ENCODE measurements at regions not wholly inside any gene's neighbourhood (a gene's known extent, or its start where the extent isn't known, plus 50 kb on each side); places are given as distances from the start of the nearest gene placed in this dataset.

DNA sequence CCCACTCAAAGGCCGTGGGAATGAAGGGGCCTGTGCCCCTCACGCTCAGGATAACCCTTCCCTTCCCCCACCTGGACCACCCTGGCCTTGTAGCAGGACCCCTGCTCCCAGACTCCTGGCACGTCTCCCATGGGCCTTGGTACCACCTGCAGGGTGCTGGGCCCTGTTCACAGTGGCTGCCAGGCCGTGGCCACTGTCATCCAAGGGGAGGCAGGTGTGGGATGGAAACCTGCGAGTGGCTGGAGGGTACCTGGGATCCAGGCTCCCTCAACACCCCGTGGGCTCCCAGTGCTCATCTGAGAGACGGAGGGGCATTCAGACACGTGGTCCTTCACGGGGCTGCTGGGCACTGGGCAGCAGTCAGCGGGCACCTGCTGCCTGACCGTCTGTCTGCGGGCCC lies 75.6 kb upstream of the CIBAR2 start:
- no peak overlapping the region for H3K4me3 ChIP-seq (ENCODE audit: low read length)
- no peak overlapping the region for H3K27ac ChIP-seq (ENCODE audit: low read depth, low read length)
- no peak overlapping the region for H3K4me2 ChIP-seq (ENCODE audit: low read length)
- H4K20me1 ChIP-seq (ENCODE audit: control insufficient read depth, insufficient read depth, low read depth, low read length), result no peaks in the 10 kb centered on the region
- H3K36me3 ChIP-seq (ENCODE audit: control insufficient read depth, low read length), result no peaks in the 10 kb centered on the region
- TF ChIP-seq EZH2phosphoT487 (IDR thresholded peaks at IDR 0.05; ENCODE audit: borderline replicate concordance, low read length), result no peak
- TF ChIP-seq, protein P1, sequence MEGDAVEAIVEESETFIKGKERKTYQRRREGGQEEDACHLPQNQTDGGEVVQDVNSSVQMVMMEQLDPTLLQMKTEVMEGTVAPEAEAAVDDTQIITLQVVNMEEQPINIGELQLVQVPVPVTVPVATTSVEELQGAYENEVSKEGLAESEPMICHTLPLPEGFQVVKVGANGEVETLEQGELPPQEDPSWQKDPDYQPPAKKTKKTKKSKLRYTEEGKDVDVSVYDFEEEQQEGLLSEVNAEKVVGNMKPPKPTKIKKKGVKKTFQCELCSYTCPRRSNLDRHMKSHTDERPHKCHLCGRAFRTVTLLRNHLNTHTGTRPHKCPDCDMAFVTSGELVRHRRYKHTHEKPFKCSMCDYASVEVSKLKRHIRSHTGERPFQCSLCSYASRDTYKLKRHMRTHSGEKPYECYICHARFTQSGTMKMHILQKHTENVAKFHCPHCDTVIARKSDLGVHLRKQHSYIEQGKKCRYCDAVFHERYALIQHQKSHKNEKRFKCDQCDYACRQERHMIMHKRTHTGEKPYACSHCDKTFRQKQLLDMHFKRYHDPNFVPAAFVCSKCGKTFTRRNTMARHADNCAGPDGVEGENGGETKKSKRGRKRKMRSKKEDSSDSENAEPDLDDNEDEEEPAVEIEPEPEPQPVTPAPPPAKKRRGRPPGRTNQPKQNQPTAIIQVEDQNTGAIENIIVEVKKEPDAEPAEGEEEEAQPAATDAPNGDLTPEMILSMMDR (IDR thresholded peaks at IDR 0.05; ENCODE audit: low read depth, low read length, poor library complexity, severe bottlenecking), result no peak
- peaks cover 6% of the 10 kb centered on the region for H3K27me3 ChIP-seq (ENCODE audit: control insufficient read depth, low read length)
- H3K79me2 ChIP-seq (ENCODE audit: control insufficient read depth, low read length), result no peaks in the 10 kb centered on the region
- no peaks in the 10 kb centered on the region for H3F3A ChIP-seq (ENCODE audit: control insufficient read depth, insufficient read depth)
- H3K4me1 ChIP-seq (ENCODE audit: control insufficient read depth, low read length), result no peaks in the 10 kb centered on the region
- peaks cover 2% of the 10 kb centered on the region; the same call in 1 of the 2 replicates for H3K9me3 ChIP-seq (ENCODE audit: control insufficient read depth, insufficient read depth, low read length)
- no peaks in the 10 kb centered on the region for H3K9me2 ChIP-seq (replicated peaks; ENCODE audit: control insufficient read depth, low read length)

DNA sequence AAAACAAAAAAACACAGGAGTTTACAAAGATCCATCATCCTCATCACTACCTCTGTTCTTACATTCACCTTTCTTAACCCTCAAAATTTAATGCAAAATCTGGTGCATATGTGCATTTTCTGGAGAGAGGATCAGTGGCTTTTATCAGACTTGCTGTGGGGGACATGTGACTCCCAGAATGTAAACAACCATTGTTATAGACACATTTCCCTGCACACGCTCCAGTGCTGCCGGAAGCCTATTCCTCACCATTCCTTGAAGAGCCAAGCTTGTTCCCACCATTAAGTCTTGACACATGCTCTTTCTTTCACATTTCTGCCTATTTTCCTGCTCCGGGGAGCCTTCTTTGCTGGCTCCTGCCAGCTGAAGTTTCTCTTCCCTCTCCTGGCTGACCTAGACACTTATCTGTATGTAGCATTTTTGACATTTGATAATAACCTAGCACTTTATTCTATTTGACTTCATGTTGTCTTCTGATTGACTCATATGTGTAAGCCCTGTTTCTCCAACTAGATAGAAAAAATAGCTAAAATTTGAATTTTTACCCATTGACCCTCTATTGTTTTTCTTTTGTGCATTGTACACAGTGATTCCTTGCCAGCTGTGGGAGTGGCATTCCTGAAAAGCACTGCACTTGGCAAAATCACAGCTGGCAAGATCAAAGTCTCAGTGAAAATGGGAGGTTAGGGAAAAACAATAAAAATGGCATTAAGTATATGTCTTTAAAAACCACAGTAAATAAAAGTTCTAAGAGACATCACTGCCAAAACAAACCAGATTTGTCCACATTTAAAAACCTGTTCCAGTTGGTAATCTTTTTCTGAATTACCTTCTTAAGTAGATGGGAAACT lies 76.8 kb upstream of the CIBAR2 start:
- Histone ChIP-seq H3K27ac (ENCODE audit: low read depth, low read length) (no peak overlapping the region), H4K20me1 (ENCODE audit: control insufficient read depth, insufficient read depth, low read depth, low read length) (no peaks in the 10 kb centered on the region), H3K4me1 (ENCODE audit: control insufficient read depth, low read length) (no peaks in the 10 kb centered on the region), H3K4me2 (ENCODE audit: low read length) (no peak overlapping the region), H3K9me2 (replicated peaks; ENCODE audit: control insufficient read depth, low read length) (no peaks in the 10 kb centered on the region), H3K27me3 (ENCODE audit: control insufficient read depth, low read length) (peaks cover 6% of the 10 kb centered on the region), H3K4me3 (ENCODE audit: low read length) (no peak overlapping the region), H3K79me2 (ENCODE audit: control insufficient read depth, low read length) (no peaks in the 10 kb centered on the region), H3K9me3 (ENCODE audit: control insufficient read depth, insufficient read depth, low read length) (peaks cover 2% of the 10 kb centered on the region; the same call in 1 of the 2 replicates), H3K36me3 (ENCODE audit: control insufficient read depth, low read length) (no peaks in the 10 kb centered on the region), H3F3A (ENCODE audit: control insufficient read depth, insufficient read depth) (no peaks in the 10 kb centered on the region)
- no peak for TF ChIP-seq EZH2phosphoT487 (IDR thresholded peaks at IDR 0.05; ENCODE audit: borderline replicate concordance, low read length)
- TF ChIP-seq, protein P1 (IDR thresholded peaks at IDR 0.05; ENCODE audit: low read depth, low read length, poor library complexity, severe bottlenecking), result no peak

DNA sequence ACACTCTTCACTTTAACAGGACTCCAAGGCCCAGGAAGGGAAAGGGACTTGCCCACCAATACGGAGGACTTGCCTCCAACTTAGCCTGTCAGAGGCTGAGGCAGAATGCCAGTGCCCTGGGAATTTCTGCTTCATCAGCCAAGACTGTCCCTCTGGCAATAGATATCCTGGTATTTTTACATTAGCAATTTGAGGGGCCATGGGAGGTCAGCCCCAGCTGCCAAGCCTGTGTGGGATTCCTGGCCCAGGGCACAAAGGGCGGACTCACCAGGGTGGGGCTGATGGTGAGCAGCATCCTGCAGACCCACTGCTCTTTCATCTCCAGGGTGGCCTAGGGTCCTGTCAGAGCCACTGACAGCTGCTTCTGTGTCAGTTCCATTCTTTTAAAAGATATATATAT lies 78.3 kb upstream of the CIBAR2 start:
- H3K9me3 ChIP-seq (ENCODE audit: control insufficient read depth, insufficient read depth, low read length), result no peaks in the 10 kb centered on the region
- H4K20me1 ChIP-seq (ENCODE audit: control insufficient read depth, insufficient read depth, low read depth, low read length), result no peaks in the 10 kb centered on the region
- no peaks in the 10 kb centered on the region for H3F3A ChIP-seq (ENCODE audit: control insufficient read depth, insufficient read depth)
- H3K9me2 ChIP-seq (replicated peaks; ENCODE audit: control insufficient read depth, low read length), result no peaks in the 10 kb centered on the region
- TF ChIP-seq, protein P1 (IDR thresholded peaks at IDR 0.05; ENCODE audit: low read depth, low read length, poor library complexity, severe bottlenecking), result no peak
- no peak for TF ChIP-seq EZH2phosphoT487 (IDR thresholded peaks at IDR 0.05; ENCODE audit: borderline replicate concordance, low read length)
- no peak overlapping the region for H3K4me3 ChIP-seq (ENCODE audit: low read length)
- H3K27ac ChIP-seq (ENCODE audit: low read depth, low read length), result no peak overlapping the region
- no peaks in the 10 kb centered on the region for H3K79me2 ChIP-seq (ENCODE audit: control insufficient read depth, low read length)
- no peaks in the 10 kb centered on the region for H3K36me3 ChIP-seq (ENCODE audit: control insufficient read depth, low read length)
- no peaks in the 10 kb centered on the region for H3K4me1 ChIP-seq (ENCODE audit: control insufficient read depth, low read length)
- peaks cover 6% of the 10 kb centered on the region for H3K27me3 ChIP-seq (ENCODE audit: control insufficient read depth, low read length)
- H3K4me2 ChIP-seq (ENCODE audit: low read length), result no peak overlapping the region
